ENCODE measurements at regions not wholly inside any gene's neighbourhood (a gene's known extent, or its start where the extent isn't known, plus 50 kb on each side); places are given as distances from the start of the nearest gene placed in this dataset.

DNA sequence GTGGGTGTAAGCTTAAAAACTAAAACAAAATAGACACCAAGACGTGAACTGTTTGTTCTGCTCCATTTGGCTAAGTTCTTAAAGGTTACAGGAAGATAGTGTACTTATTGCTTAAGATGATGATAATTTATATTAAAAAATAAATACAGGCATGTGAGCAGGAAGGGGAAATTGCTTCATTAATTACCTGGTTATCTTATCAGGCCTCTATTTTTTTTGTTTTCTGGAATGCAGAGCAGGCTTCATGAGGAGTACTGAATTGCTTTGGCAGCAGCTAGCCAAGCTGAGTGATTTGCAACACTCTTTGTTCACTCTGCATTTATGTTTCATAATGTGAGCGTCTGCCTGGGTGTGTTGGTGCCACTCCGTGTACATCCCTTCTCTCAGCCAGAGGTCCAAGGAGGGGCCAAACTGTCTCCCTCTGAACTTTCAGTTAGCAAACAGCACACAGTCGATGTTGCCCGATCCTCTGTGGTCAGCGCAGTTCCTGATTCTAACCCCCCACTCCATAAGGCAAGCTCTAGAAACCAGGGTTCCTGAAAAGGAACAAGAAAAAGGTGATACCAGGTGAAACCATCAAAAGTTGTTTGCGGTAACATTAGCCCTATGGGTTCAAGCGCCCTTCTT is 348.2 kb downstream of the SPRY1 start:
- H3K9ac ChIP-seq = no peak overlapping the region
- TF ChIP-seq, protein P1, sequence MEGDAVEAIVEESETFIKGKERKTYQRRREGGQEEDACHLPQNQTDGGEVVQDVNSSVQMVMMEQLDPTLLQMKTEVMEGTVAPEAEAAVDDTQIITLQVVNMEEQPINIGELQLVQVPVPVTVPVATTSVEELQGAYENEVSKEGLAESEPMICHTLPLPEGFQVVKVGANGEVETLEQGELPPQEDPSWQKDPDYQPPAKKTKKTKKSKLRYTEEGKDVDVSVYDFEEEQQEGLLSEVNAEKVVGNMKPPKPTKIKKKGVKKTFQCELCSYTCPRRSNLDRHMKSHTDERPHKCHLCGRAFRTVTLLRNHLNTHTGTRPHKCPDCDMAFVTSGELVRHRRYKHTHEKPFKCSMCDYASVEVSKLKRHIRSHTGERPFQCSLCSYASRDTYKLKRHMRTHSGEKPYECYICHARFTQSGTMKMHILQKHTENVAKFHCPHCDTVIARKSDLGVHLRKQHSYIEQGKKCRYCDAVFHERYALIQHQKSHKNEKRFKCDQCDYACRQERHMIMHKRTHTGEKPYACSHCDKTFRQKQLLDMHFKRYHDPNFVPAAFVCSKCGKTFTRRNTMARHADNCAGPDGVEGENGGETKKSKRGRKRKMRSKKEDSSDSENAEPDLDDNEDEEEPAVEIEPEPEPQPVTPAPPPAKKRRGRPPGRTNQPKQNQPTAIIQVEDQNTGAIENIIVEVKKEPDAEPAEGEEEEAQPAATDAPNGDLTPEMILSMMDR (conservative IDR thresholded peaks at IDR 0.05; ENCODE audit: low read depth, low read length) = no peak
- H3K36me3 ChIP-seq (ENCODE audit: insufficient read depth) = no peaks in the 10 kb centered on the region
- no peaks in the 10 kb centered on the region for H3K27me3 ChIP-seq (ENCODE audit: insufficient read depth, low read depth)
- H4K20me1 ChIP-seq (ENCODE audit: insufficient read depth) = no peaks in the 10 kb centered on the region
- H3K4me1 ChIP-seq (ENCODE audit: low read depth, poor library complexity, severe bottlenecking) = no peaks in the 10 kb centered on the region
- no peak overlapping the region for H3K27ac ChIP-seq
- H3K4me3 ChIP-seq (IDR thresholded peaks at IDR 0.05; ENCODE audit: insufficient read depth, low read depth, low read length) = no peak overlapping the region
- no peaks in the 10 kb centered on the region for H3K79me2 ChIP-seq (ENCODE audit: insufficient read depth, low read depth)
- H3K4me2 ChIP-seq = no peak overlapping the region
- no peak overlapping the region for H2AFZ ChIP-seq (ENCODE audit: low read depth)

DNA sequence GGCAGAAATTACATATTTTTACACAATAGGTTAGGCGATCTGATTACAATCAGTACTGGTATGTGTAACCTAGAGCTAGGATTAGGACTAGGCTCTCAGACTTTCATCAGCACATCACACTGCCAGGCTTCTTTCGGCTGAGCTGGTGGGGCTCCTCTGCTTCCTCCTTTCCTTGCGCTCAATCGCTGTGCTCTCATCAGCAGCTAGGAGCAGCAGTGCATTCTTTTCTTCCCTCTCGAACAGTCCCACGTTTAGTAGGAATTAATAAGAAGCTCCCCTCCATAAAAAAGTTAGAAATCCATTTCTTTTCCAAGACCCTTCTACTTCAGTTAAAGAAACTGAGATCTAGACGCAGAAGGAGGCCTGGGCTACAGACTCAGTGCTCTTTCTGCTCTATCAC is 350.4 kb downstream of the SPRY1 start:
- H3K4me3 ChIP-seq (IDR thresholded peaks at IDR 0.05; ENCODE audit: insufficient read depth, low read depth, low read length) = no peak overlapping the region
- TF ChIP-seq, protein P1 (conservative IDR thresholded peaks at IDR 0.05; ENCODE audit: low read depth, low read length) = no peak
- no peak overlapping the region for H3K9ac ChIP-seq
- no peak overlapping the region for H3K4me2 ChIP-seq
- H3K36me3 ChIP-seq (ENCODE audit: insufficient read depth) = no peaks in the 10 kb centered on the region
- no peak overlapping the region for H3K27ac ChIP-seq
- no peaks in the 10 kb centered on the region for H3K79me2 ChIP-seq (ENCODE audit: insufficient read depth, low read depth)
- no peak overlapping the region for H2AFZ ChIP-seq (ENCODE audit: low read depth)
- no peaks in the 10 kb centered on the region for H3K27me3 ChIP-seq (ENCODE audit: insufficient read depth, low read depth)
- no peaks in the 10 kb centered on the region for H3K4me1 ChIP-seq (ENCODE audit: low read depth, poor library complexity, severe bottlenecking)
- no peaks in the 10 kb centered on the region for H4K20me1 ChIP-seq (ENCODE audit: insufficient read depth)

DNA sequence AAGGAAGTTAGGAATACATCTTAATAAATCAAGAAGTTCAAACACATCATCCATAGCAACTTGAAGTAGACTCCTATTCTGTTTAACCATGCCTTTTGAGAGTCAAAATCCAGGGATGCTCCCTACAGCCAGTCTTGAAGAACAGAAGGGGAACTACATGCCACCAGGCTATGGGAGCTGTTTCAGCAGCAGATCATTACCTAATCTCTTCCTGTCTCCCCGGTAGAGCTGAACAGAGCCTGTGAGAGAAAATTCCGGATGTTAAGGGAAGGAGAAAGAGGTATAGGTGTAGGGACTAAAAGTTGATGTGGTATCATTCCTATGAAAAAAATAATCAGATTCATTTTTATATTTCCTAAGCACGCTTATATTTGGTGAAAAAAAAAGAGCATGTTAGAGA is 352.2 kb downstream of the SPRY1 start:
- no peak overlapping the region for H3K4me2 ChIP-seq
- H3K9ac ChIP-seq = no peak overlapping the region
- TF ChIP-seq, protein P1 (conservative IDR thresholded peaks at IDR 0.05; ENCODE audit: low read depth, low read length) = no peak
- H3K79me2 ChIP-seq (ENCODE audit: insufficient read depth, low read depth) = no peaks in the 10 kb centered on the region
- H3K4me1 ChIP-seq (ENCODE audit: low read depth, poor library complexity, severe bottlenecking) = no peaks in the 10 kb centered on the region
- no peak overlapping the region for H3K27ac ChIP-seq
- H3K4me3 ChIP-seq (IDR thresholded peaks at IDR 0.05; ENCODE audit: insufficient read depth, low read depth, low read length) = no peak overlapping the region
- H4K20me1 ChIP-seq (ENCODE audit: insufficient read depth) = no peaks in the 10 kb centered on the region
- no peak overlapping the region for H2AFZ ChIP-seq (ENCODE audit: low read depth)
- H3K36me3 ChIP-seq (ENCODE audit: insufficient read depth) = no peaks in the 10 kb centered on the region
- no peaks in the 10 kb centered on the region for H3K27me3 ChIP-seq (ENCODE audit: insufficient read depth, low read depth)

DNA sequence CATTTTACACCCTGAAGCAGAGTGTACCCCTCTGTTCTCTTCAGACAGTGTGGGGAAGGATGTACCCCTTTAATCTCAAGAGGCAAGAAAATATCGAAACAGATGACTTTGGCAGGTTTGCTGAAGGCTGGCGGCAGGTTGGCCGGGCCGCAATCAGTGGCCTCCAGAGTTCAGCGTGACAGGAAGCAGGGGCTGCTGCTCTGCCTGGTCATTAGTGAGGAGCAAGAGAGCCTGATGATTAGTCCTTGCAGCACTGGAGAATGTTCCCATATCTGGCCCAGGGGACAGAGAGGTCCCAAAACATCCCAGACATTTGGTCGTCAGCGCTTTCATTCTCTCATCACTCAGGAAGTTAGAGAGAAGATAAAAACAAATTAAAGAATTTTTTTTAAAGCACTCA is 352.8 kb downstream of the SPRY1 start:
- Histone ChIP-seq H3K36me3 (ENCODE audit: insufficient read depth) (no peaks in the 10 kb centered on the region), H3K79me2 (ENCODE audit: insufficient read depth, low read depth) (no peaks in the 10 kb centered on the region), H2AFZ (ENCODE audit: low read depth) (no peak overlapping the region), H3K9ac (no peak overlapping the region), H3K4me1 (ENCODE audit: low read depth, poor library complexity, severe bottlenecking) (no peaks in the 10 kb centered on the region), H3K27ac (no peak overlapping the region), H3K4me2 (no peak overlapping the region), H3K4me3 (IDR thresholded peaks at IDR 0.05; ENCODE audit: insufficient read depth, low read depth, low read length) (no peak overlapping the region), H3K27me3 (ENCODE audit: insufficient read depth, low read depth) (no peaks in the 10 kb centered on the region), H4K20me1 (ENCODE audit: insufficient read depth) (no peaks in the 10 kb centered on the region)
- TF ChIP-seq, protein P1 (conservative IDR thresholded peaks at IDR 0.05; ENCODE audit: low read depth, low read length) = no peak

All from KMS-11 (cell line).